Keratinocyte (primary cell): ENCODE measurements at regions not wholly inside any gene's neighbourhood (a gene's known extent, or its start where the extent isn't known, plus 50 kb on each side); places are given as distances from the start of the nearest gene placed in this dataset.

Experiments used
- DNase-seq: peaks from one replicate; pipeline ENCODE4 v3.0.0-alpha.2; 2011; ENCODE audit warnings: low read depth, missing footprints, low spot score
- FAIRE-seq: peaks from 2 replicates; lab custom pipeline; 2011; peaks lifted over from hg19 to GRCh38; lab: Jason Lieb, UNC
- H2AFZ ChIP-seq: 2 replicates; pipeline ENCODE4 v1.6.0; 2012; ENCODE audit warnings: low read length, control low read depth, inconsistent platforms; ENCODE audit not compliant: control insufficient read depth
- H3K27ac ChIP-seq: 2 replicates; pipeline ENCODE4 v1.5.1; 2011; ENCODE audit warnings: low read length; ENCODE audit not compliant: control insufficient read depth, insufficient read depth
- H3K27me3 ChIP-seq: 3 replicates; pipeline ENCODE4 v1.6.0; 2011; ENCODE audit warnings: low read length; ENCODE audit not compliant: control insufficient read depth, insufficient read depth; ENCODE audit errors: extremely low read depth
- H3K36me3 ChIP-seq, 2 experiments: 2 replicates in 1 of 2; 3 replicates in 1 of 2; pipeline ENCODE4 v1.5.1; 2011; ENCODE audit warnings: low read length in 2 of 2, mild to moderate bottlenecking in 1 of 2; ENCODE audit not compliant: control insufficient read depth in 2 of 2, insufficient read depth in 2 of 2; ENCODE audit errors: extremely low read depth in 1 of 2
- H3K4me1 ChIP-seq: 3 replicates; pipeline ENCODE4 v1.5.1; 2011; ENCODE audit warnings: low read length; ENCODE audit not compliant: control insufficient read depth, insufficient read depth; ENCODE audit errors: extremely low read depth
- H3K4me2 ChIP-seq: 3 replicates; pipeline ENCODE4 v1.6.0; 2011; ENCODE audit warnings: low read depth, low read length; ENCODE audit not compliant: control insufficient read depth, insufficient read depth; ENCODE audit errors: extremely low read depth
- H3K4me3 ChIP-seq, 3 experiments: fragments of 200-600 bp in 1 of 3; sonication (generic) in 1 of 3; 2 replicates in 2 of 3; 3 replicates in 1 of 3; pipeline ENCODE4 v1.5.1; 2011 to 2016; ENCODE audit warnings: low read length in 3 of 3, mild to moderate bottlenecking in 3 of 3, control low read depth in 2 of 3, inconsistent platforms in 1 of 3, low read depth in 1 of 3, mixed read lengths in 1 of 3, mixed run types in 1 of 3, moderate library complexity in 1 of 3; ENCODE audit not compliant: control insufficient read depth in 2 of 3, insufficient read depth in 2 of 3; ENCODE audit errors: extremely low read depth in 1 of 3
- H3K79me2 ChIP-seq: 2 replicates; pipeline ENCODE4 v1.6.0; 2012; ENCODE audit warnings: low read length; ENCODE audit not compliant: control insufficient read depth, insufficient read depth
- H3K9ac ChIP-seq: 3 replicates; pipeline ENCODE4 v1.6.0; 2011; ENCODE audit warnings: low read length; ENCODE audit not compliant: control insufficient read depth, insufficient read depth; ENCODE audit errors: extremely low read depth
- H3K9me1 ChIP-seq: 3 replicates; pipeline ENCODE4 v1.6.0; 2011; ENCODE audit warnings: low read length; ENCODE audit not compliant: control insufficient read depth, insufficient read depth; ENCODE audit errors: extremely low read depth
- H3K9me3 ChIP-seq: 2 replicates; pipeline ENCODE4 v1.5.1; 2012; ENCODE audit warnings: low read depth, low read length; ENCODE audit not compliant: control insufficient read depth
- H4K20me1 ChIP-seq: 3 replicates; pipeline ENCODE4 v1.6.0; 2011; ENCODE audit warnings: low read length; ENCODE audit not compliant: control insufficient read depth, insufficient read depth; ENCODE audit errors: extremely low read depth
- CTCF ChIP-seq, 3 experiments: IDR thresholded peaks in 1 of 3; conservative IDR thresholded peaks in 1 of 3; optimal IDR thresholded peaks in 1 of 3; 2 replicates in 2 of 3; 3 replicates in 1 of 3; pipeline versions ENCODE3 to v1.5.1; 2011; ENCODE audit warnings: low read length in 3 of 3, mild to moderate bottlenecking in 3 of 3, moderate library complexity in 2 of 3, control low read depth in 1 of 3, inconsistent platforms in 1 of 3; ENCODE audit not compliant: insufficient read depth in 2 of 3; ENCODE audit errors: extremely low read depth in 1 of 3
- EZH2 ChIP-seq: IDR thresholded peaks from one replicate; pipeline ENCODE4 v1.6.1; 2012; ENCODE audit warnings: inconsistent platforms, mild to moderate bottlenecking, low read length, moderate library complexity
- dilution Hi-C: fragments of 300-500 bp; cut with MboI; formaldehyde crosslinking; loops from one replicate; pipeline ENCODE4 v1.7.0; 2020; ENCODE audit warnings: low sequenced_read_pairs; ENCODE audit not compliant: extremely low pct_ligation_motif_present

- H3K4me1 ChIP-seq, result peaks cover 4% of the 10 kb centered on the region
- H4K20me1 ChIP-seq, result no peaks in the 10 kb centered on the region
- no peak overlapping the region for H2AFZ ChIP-seq
- no peaks in the 10 kb centered on the region for H3K36me3 ChIP-seq
- TF ChIP-seq EZH2, result no peak
- no peak overlapping the region for H3K4me3 ChIP-seq
- no peaks in the 10 kb centered on the region for H3K79me2 ChIP-seq
- H3K4me2 ChIP-seq, result no peak overlapping the region
- dilution Hi-C loops, result loop anchor here (25.0 kb wide), 1 partner anchor 499 kb away; the partner anchor contains the start of gene SULF2
- FAIRE-seq (no peak), DNase-seq (no peak)
- H3K9me3 ChIP-seq, result no peaks in the 10 kb centered on the region
- H3K9ac ChIP-seq, result no peak overlapping the region
- H3K27ac ChIP-seq, result no peak overlapping the region
- no peaks in the 10 kb centered on the region for H3K9me1 ChIP-seq
- H3K27me3 ChIP-seq, result peaks cover 3% of the 10 kb centered on the region
These were observed 501.3 kb upstream of the SULF2 start for GRCh38 chr20:48286601-48287000.

- dilution Hi-C loops, result loop anchor here (25.0 kb wide), 1 partner anchor 498 kb away; the partner anchor contains the start of gene SULF2
- FAIRE-seq (no peak), DNase-seq (no peak)
- no peaks in the 10 kb centered on the region for H3K9me1 ChIP-seq
- H3K4me3 ChIP-seq, result no peak overlapping the region
- TF ChIP-seq EZH2, result no peak
- TF ChIP-seq CTCF (optimal IDR thresholded peaks at IDR 0.05 in 1 of 3, IDR thresholded peaks at IDR 0.05 in 1 of 3, conservative IDR thresholded peaks at IDR 0.05 in 1 of 3; ENCODE audit: extremely low read depth in 1 of 3, insufficient read depth in 2 of 3, low read length in 3 of 3), result no peak
- no peak overlapping the region for H3K9ac ChIP-seq
- no peak overlapping the region for H3K27ac ChIP-seq
- no peaks in the 10 kb centered on the region for H3K79me2 ChIP-seq
- no peaks in the 10 kb centered on the region for H3K9me3 ChIP-seq
- H3K4me1 ChIP-seq, result peaks cover 4% of the 10 kb centered on the region
- no peak overlapping the region for H3K4me2 ChIP-seq
- no peaks in the 10 kb centered on the region for H4K20me1 ChIP-seq
- no peaks in the 10 kb centered on the region for H3K36me3 ChIP-seq
- peaks cover 3% of the 10 kb centered on the region for H3K27me3 ChIP-seq
- H2AFZ ChIP-seq, result no peak overlapping the region
These were observed 500.4 kb upstream of the SULF2 start for GRCh38 chr20:48285656-48286055.

GRCh38 chr20:48284837-48285236 is 499.6 kb upstream of the SULF2 start:
- Histone ChIP-seq H4K20me1 (no peaks in the 10 kb centered on the region), H2AFZ (no peak overlapping the region), H3K4me3 (no peak overlapping the region), H3K4me1 (peaks cover 4% of the 10 kb centered on the region), H3K27me3 (no peaks in the 10 kb centered on the region), H3K9me3 (no peaks in the 10 kb centered on the region), H3K27ac (no peak overlapping the region), H3K79me2 (no peaks in the 10 kb centered on the region), H3K9me1 (no peaks in the 10 kb centered on the region), H3K4me2 (no peak overlapping the region), H3K9ac (no peak overlapping the region), H3K36me3 (no peaks in the 10 kb centered on the region)
- TF ChIP-seq EZH2 (no peak), CTCF (optimal IDR thresholded peaks at IDR 0.05 in 1 of 3, IDR thresholded peaks at IDR 0.05 in 1 of 3, conservative IDR thresholded peaks at IDR 0.05 in 1 of 3; ENCODE audit: extremely low read depth in 1 of 3, insufficient read depth in 2 of 3, low read length in 3 of 3) (no peak)
- DNase-seq (no peak), FAIRE-seq (peak; percentile 5)
- dilution Hi-C loops, result loop anchor here (25.0 kb wide), 1 partner anchor 498 kb away; the partner anchor contains the start of gene SULF2
